ENCODE measurements at regions not wholly inside any gene's neighbourhood (a gene's known extent, or its start where the extent isn't known, plus 50 kb on each side); places are given as distances from the start of the nearest gene placed in this dataset.

DNA sequence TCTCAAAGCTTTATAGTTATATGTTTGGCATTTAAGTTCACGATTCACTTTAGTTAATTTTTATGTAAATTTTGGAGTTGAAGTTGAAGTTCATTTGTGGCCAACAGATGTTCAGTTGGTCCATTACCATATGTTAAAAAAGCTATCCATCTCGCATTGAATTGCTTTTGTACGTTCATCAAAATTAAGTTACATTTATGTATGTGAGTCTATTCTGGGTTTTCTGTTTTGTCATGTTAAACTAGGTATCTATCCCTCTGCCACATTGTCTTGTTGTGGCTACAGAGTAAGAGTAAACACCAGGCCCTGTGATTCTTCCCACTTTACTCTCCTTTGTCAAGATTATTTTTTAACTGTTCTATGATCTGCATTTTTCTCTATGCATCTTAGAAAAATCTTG, 237.3 kb downstream of the BMP2 start:
- POLR2A ChIA-PET: no interaction called here

DNA sequence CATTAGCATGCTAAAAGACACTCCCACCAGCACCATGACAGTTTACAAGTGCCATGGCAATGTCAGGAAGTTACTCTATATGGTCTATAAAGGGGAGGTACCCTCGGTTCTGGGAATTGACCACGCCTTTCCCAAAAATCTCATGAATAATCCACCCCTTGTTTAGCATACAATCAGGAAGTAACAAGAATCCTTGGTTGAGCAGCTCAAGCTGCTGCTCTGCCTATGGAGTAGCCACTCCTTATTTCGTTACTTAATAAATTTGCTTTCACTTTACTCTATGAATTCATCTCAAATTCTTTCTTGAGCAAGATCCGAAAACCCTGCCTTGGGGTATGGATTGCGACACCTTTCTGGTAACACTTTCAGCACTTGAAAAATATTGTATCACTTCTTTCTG, 243.0 kb downstream of the BMP2 start:
- POLR2A ChIA-PET: no interaction called here
- CTCF ChIA-PET: no interaction called here
- TF ChIP-seq ARNT (IDR thresholded peaks at IDR 0.05) (no peak), NFRKB (IDR thresholded peaks at IDR 0.05) (no peak), L3MBTL2 (conservative IDR thresholded peaks at IDR 0.05) (no peak), FOXA1 (IDR thresholded peaks at IDR 0.05) (no peak), FOXK2 (IDR thresholded peaks at IDR 0.05) (no peak), BHLHE40 (IDR thresholded peaks at IDR 0.05; ENCODE audit: borderline replicate concordance) (no peak), TARDBP (IDR thresholded peaks at IDR 0.05) (no peak), HDGF (IDR thresholded peaks at IDR 0.05; ENCODE audit: borderline replicate concordance) (no peak), SUZ12 (IDR thresholded peaks at IDR 0.05) (no peak), ZNF384 (IDR thresholded peaks at IDR 0.05) (no peak), SP1 (IDR thresholded peaks at IDR 0.05) (no peak), LEF1 (IDR thresholded peaks at IDR 0.05; ENCODE audit: borderline replicate concordance) (no peak), ELF4 (IDR thresholded peaks at IDR 0.05) (no peak), FOXM1 (IDR thresholded peaks at IDR 0.05; ENCODE audit: borderline replicate concordance) (no peak), CTBP1 (IDR thresholded peaks at IDR 0.05; ENCODE audit: borderline replicate concordance) (no peak)
- TF ChIP-seq, protein P1, sequence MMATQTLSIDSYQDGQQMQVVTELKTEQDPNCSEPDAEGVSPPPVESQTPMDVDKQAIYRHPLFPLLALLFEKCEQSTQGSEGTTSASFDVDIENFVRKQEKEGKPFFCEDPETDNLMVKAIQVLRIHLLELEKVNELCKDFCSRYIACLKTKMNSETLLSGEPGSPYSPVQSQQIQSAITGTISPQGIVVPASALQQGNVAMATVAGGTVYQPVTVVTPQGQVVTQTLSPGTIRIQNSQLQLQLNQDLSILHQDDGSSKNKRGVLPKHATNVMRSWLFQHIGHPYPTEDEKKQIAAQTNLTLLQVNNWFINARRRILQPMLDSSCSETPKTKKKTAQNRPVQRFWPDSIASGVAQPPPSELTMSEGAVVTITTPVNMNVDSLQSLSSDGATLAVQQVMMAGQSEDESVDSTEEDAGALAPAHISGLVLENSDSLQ (IDR thresholded peaks at IDR 0.05): no peak

More for the DNA sequence above, 237.3 kb downstream of the BMP2 start:
- TF ChIP-seq ZNF384 (IDR thresholded peaks at IDR 0.05) (no peak), CTBP1 (IDR thresholded peaks at IDR 0.05; ENCODE audit: borderline replicate concordance) (no peak), FOXK2 (IDR thresholded peaks at IDR 0.05) (no peak), ARNT (IDR thresholded peaks at IDR 0.05) (no peak), LEF1 (IDR thresholded peaks at IDR 0.05; ENCODE audit: borderline replicate concordance) (no peak), BHLHE40 (IDR thresholded peaks at IDR 0.05; ENCODE audit: borderline replicate concordance) (no peak), FOXM1 (IDR thresholded peaks at IDR 0.05; ENCODE audit: borderline replicate concordance) (no peak), SP1 (IDR thresholded peaks at IDR 0.05) (no peak), TARDBP (IDR thresholded peaks at IDR 0.05) (no peak), L3MBTL2 (conservative IDR thresholded peaks at IDR 0.05) (no peak), HDGF (IDR thresholded peaks at IDR 0.05; ENCODE audit: borderline replicate concordance) (no peak), ELF4 (IDR thresholded peaks at IDR 0.05) (no peak), FOXA1 (IDR thresholded peaks at IDR 0.05) (no peak), SUZ12 (IDR thresholded peaks at IDR 0.05) (no peak), NFRKB (IDR thresholded peaks at IDR 0.05) (no peak)
- TF ChIP-seq, protein P1 (IDR thresholded peaks at IDR 0.05): no peak
- DNase-seq (ENCODE audit: extremely low spot score): no peak
- CTCF ChIA-PET: no interaction called here

DNA sequence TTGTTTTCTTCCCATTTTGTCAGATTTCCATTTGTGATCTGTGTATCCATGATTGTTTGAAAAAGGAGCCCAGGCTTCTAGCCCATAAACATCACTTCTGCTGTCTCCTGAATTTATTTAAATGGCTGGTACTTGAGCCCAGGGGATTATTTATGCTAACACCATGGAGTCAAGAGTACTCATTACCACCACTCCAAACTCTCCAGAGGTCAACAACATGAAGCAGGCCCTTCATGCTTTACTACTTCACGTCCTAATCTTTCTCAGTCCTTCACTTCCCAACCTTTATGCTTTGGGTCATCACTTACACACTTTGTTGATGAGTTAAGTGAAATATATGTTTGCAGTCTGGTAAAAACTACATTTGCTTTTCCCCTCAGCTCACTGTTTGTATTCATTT, 247.8 kb downstream of the BMP2 start:
- ChIA-PET CTCF (no interaction called here), POLR2A (no interaction called here)
- TF ChIP-seq FOXA1 (IDR thresholded peaks at IDR 0.05) (no peak), FOXK2 (IDR thresholded peaks at IDR 0.05) (no peak), HDGF (IDR thresholded peaks at IDR 0.05; ENCODE audit: borderline replicate concordance) (no peak), L3MBTL2 (conservative IDR thresholded peaks at IDR 0.05) (no peak), TARDBP (IDR thresholded peaks at IDR 0.05) (no peak), ZNF384 (IDR thresholded peaks at IDR 0.05) (no peak), ELF4 (IDR thresholded peaks at IDR 0.05) (no peak), ARNT (IDR thresholded peaks at IDR 0.05) (no peak), FOXM1 (IDR thresholded peaks at IDR 0.05; ENCODE audit: borderline replicate concordance) (no peak)
- TF ChIP-seq, protein P1 (IDR thresholded peaks at IDR 0.05): no peak
- DNase-seq (ENCODE audit: extremely low spot score): no peak

More for the DNA sequence above, 243.0 kb downstream of the BMP2 start:
- no peak for DNase-seq (ENCODE audit: extremely low spot score)

DNA sequence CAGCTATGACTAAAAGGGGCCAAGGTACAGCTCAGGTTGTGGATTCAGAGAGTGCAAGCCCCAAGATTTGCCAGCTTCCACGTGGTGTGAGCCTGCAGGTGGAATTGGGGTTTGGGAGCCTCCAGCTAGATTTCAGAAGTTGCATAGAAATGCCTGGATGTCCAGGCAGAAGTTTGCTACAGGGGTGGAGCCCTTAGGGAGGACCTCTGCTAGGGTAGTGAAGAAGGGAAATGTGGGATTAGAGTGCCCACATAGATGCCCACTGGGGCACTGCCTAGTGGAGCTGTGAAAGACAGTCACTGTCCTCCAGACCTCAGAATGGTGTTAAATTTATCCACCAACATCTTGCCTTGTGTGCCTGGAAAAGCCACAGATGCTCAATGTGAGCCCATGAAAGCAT, 255.1 kb downstream of the BMP2 start:
- CTCF ChIA-PET: interaction anchor here (0.6 kb wide), 1 partner anchor 263 kb away, joined by 3 read pairs; no protein-coding TSS in a partner anchor
- TF ChIP-seq SP1 (IDR thresholded peaks at IDR 0.05) (no peak), ZNF384 (IDR thresholded peaks at IDR 0.05) (no peak), SUZ12 (IDR thresholded peaks at IDR 0.05) (no peak), FOXA1 (IDR thresholded peaks at IDR 0.05) (no peak)
- POLR2A ChIA-PET: no interaction called here

DNA sequence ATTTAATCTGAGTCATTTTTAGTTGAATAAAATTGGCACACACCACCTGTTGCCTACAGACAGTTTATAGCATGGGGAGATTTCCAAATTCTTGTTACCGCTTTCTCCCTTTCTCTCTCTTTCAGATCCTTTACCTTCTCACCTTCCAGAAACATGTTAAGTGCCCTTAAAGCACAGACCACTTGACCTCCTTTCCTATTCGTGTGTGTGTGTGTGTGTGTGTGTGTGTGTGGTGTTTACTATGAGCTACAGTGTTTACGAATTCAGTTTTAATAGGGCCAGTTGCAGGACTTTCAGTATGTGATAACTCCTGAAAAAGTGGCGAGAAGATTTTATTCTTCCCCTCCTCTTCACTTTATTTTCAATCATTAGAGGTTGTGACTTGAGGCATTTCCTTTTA, 258.1 kb downstream of the BMP2 start:
- POLR2A ChIA-PET: no interaction called here
- no peak for TF ChIP-seq HDGF (IDR thresholded peaks at IDR 0.05; ENCODE audit: borderline replicate concordance)
- no peak for TF ChIP-seq ZNF384 (IDR thresholded peaks at IDR 0.05)
- no peak for TF ChIP-seq SUZ12 (IDR thresholded peaks at IDR 0.05)
- TF ChIP-seq ARNT (IDR thresholded peaks at IDR 0.05): no peak
- TF ChIP-seq LEF1 (IDR thresholded peaks at IDR 0.05; ENCODE audit: borderline replicate concordance): no peak
- TF ChIP-seq SP1 (IDR thresholded peaks at IDR 0.05): no peak
- TF ChIP-seq FOXK2 (IDR thresholded peaks at IDR 0.05): no peak
- no peak for TF ChIP-seq CTBP1 (IDR thresholded peaks at IDR 0.05; ENCODE audit: borderline replicate concordance)
- no peak for TF ChIP-seq NFRKB (IDR thresholded peaks at IDR 0.05)
- no peak for TF ChIP-seq ELF4 (IDR thresholded peaks at IDR 0.05)
- no peak for TF ChIP-seq FOXA1 (IDR thresholded peaks at IDR 0.05)
- no peak for TF ChIP-seq L3MBTL2 (conservative IDR thresholded peaks at IDR 0.05)
- TF ChIP-seq, protein P1 (IDR thresholded peaks at IDR 0.05): no peak
- no peak for TF ChIP-seq BHLHE40 (IDR thresholded peaks at IDR 0.05; ENCODE audit: borderline replicate concordance)
- no peak for TF ChIP-seq TARDBP (IDR thresholded peaks at IDR 0.05)
- TF ChIP-seq FOXM1 (IDR thresholded peaks at IDR 0.05; ENCODE audit: borderline replicate concordance): no peak
- CTCF ChIA-PET: interaction anchor here (0.5 kb wide), 1 partner anchor 902 kb away, joined by 5 read pairs; no protein-coding TSS in a partner anchor
- no peak for DNase-seq (ENCODE audit: extremely low spot score)

More for the DNA sequence above, 255.1 kb downstream of the BMP2 start:
- no peak for DNase-seq (ENCODE audit: extremely low spot score)
